HG03354 (cell line): ENCODE measurements at regions not wholly inside any gene's neighbourhood (a gene's known extent, or its start where the extent isn't known, plus 50 kb on each side); places are given as distances from the start of the nearest gene placed in this dataset.
"Not testable (repeated sequence)": the region's sequence is repeated elsewhere in the genome, so short reads cannot be mapped to it uniquely, and the experiment has no call there.

Source experiments
- ATAC-seq: cut with Tn5 transposase; IDR thresholded peaks from one replicate; pipeline ENCODE4 v1.9.1; 2021; ENCODE audit warnings: mild to moderate bottlenecking; ENCODE audit not compliant: unreplicated experiment, poor library complexity, severe bottlenecking

GRCh38 chr4:101441446-101441845 is 94.1 kb upstream of the PPP3CA start:
- ATAC-seq, result no peak

GRCh38 chr4:101439926-101440325 is 92.6 kb upstream of the PPP3CA start:
- ATAC-seq, result no peak

- ATAC-seq, result no peak
Observed at GRCh38 chr4:101421386-101421785, 74.1 kb upstream of the PPP3CA start.

GRCh38 chr4:101420661-101421060 is 73.3 kb upstream of the PPP3CA start:
- ATAC-seq, result no peak

- peak; percentile 85 for ATAC-seq
Observed at GRCh38 chr4:101419336-101420135, 72.2 kb upstream of the PPP3CA start.

- peak; percentile 19 for ATAC-seq
Observed at GRCh38 chr4:101418466-101418865, 71.1 kb upstream of the PPP3CA start.

GRCh38 chr4:101418055-101418454 is 70.7 kb upstream of the PPP3CA start:
- ATAC-seq, result peak; percentile 66

GRCh38 chr4:101417046-101417445 is 69.7 kb upstream of the PPP3CA start:
- ATAC-seq, result no peak

- ATAC-seq, result no peak
Observed at GRCh38 chr4:101415962-101416361, 68.6 kb upstream of the PPP3CA start.

- ATAC-seq, result no peak
Observed at GRCh38 chr4:101414496-101414895, 67.2 kb upstream of the PPP3CA start.

- ATAC-seq, result no peak
Observed at GRCh38 chr4:101411926-101412325, 64.6 kb upstream of the PPP3CA start.

GRCh38 chr4:101411281-101411910 is 64.1 kb upstream of the PPP3CA start:
- ATAC-seq, result not testable (repeated sequence)

GRCh38 chr4:101400096-101400495 is 52.8 kb upstream of the PPP3CA start:
- ATAC-seq, result no peak

GRCh38 chr4:101398807-101399206 is 51.5 kb upstream of the PPP3CA start:
- no peak for ATAC-seq
